Kidney (tissue), 13 donors: ENCODE measurements at regions not wholly inside any gene's neighbourhood (a gene's known extent, or its start where the extent isn't known, plus 50 kb on each side); places are given as distances from the start of the nearest gene placed in this dataset.
A peak's percentile ranks its signal among the peaks of the same experiment; 100 is the strongest.

ENCODE experiments used
- DNase-seq, 5 donors: peaks; one replicate each; pipeline ENCODE4 v3.0.0-alpha.2; 2013 to 2020
- FAIRE-seq: peaks from 2 replicates; lab custom pipeline; 2012; peaks lifted over from hg19 to GRCh38; lab: Jason Lieb, UNC
- H3K27ac ChIP-seq, 2 donors: one replicate each; pipeline ENCODE4 v1.7.0; 2013; ENCODE audit warnings: low read depth in 2 of 2, low read length in 2 of 2, inconsistent platforms in 1 of 2
- H3K27me3 ChIP-seq: one replicate; pipeline ENCODE4 v1.7.1; 2013; ENCODE audit warnings: low read length, inconsistent platforms; ENCODE audit not compliant: control insufficient read depth, insufficient read depth
- H3K36me3 ChIP-seq, 3 donors: one replicate each; pipeline versions ENCODE4 v1.7.0 to v1.7.1; 2013; ENCODE audit warnings: low read length in 3 of 3, control low read depth in 1 of 3, inconsistent platforms in 1 of 3; ENCODE audit not compliant: insufficient read depth in 3 of 3, control insufficient read depth in 2 of 3
- H3K4me1 ChIP-seq, 3 donors: one replicate each; pipeline versions ENCODE4 v1.7.0 to v1.7.1; 2013; ENCODE audit warnings: low read length in 3 of 3, inconsistent platforms in 1 of 3, low read depth in 1 of 3; ENCODE audit not compliant: control insufficient read depth in 2 of 3, insufficient read depth in 2 of 3
- H3K4me3 ChIP-seq, 3 donors: one replicate each; pipeline versions ENCODE4 v1.7.0 to v1.8.1; 2013; ENCODE audit warnings: low read length in 3 of 3, control low read depth in 1 of 3, inconsistent platforms in 1 of 3
- H3K9ac ChIP-seq, 3 donors: one replicate each; pipeline versions ENCODE4 v1.7.0 to v1.7.1; 2013; ENCODE audit warnings: low read length in 3 of 3, control low read depth in 1 of 3, inconsistent platforms in 1 of 3
- H3K9me3 ChIP-seq, 3 donors: one replicate each; pipeline versions ENCODE4 v1.7.0 to v1.7.1; 2013; ENCODE audit warnings: low read length in 3 of 3, control low read depth in 1 of 3, inconsistent platforms in 1 of 3; ENCODE audit not compliant: control insufficient read depth in 2 of 3, insufficient read depth in 1 of 3
- CTCF ChIP-seq: IDR thresholded peaks from 3 replicates; pipeline ENCODE4 v1.5.1; 2012; ENCODE audit warnings: mild to moderate bottlenecking, moderate library complexity, borderline replicate concordance; ENCODE audit not compliant: insufficient read depth; ENCODE audit errors: extremely low read depth
- intact Hi-C: fragments of 100-400 bp; cut with DNase I; formaldehyde crosslinking; loops from one replicate; pipeline ENCODE4 v1.11.1; 2022
- donor health status: control.
- donor health status: control.
- donor health status: control.
- donor health status: control.
- donor health status: control.
- donor health status: DM: yes; HTN: yes; CAD: no.
- donor health status: Normal renal cell carcinoma (clear cell type).

DNA sequence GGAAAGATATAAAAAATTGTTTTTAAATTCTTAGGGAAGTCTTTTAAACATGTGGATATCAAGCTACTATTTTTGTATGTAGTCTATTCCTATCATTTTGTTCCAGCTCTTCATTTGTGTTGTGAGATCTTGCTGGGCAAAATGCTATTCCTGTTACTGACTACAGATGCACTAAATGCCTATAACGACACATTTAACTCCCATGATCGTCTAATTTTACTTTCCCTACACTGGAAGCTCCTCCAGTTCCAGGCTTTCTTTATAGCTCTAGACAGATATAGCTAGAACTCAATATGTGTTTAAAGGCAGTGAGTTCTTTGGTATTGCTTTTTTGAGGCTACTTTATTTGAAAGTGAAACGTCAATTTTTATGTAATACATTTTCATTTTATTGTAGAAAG, 971.5 kb upstream of the CITED2 start:
- H3K9ac ChIP-seq, result no peak overlapping the region
- TF ChIP-seq CTCF, result no peak

GRCh38 chr6:140344142-140344913, 969.9 kb upstream of the CITED2 start:
- no peak for DNase-seq
- Histone ChIP-seq H3K9me3 (no peaks in the 10 kb centered on the region), H3K4me1 (no peaks in the 10 kb centered on the region), H3K36me3 (no peaks in the 10 kb centered on the region), H3K27me3 (no peaks in the 10 kb centered on the region), H3K9ac (no peak overlapping the region), H3K27ac (no peak overlapping the region), H3K4me3 (no peak overlapping the region)
- FAIRE-seq, result no peak
- intact Hi-C loops, result no loop called here
- TF ChIP-seq CTCF, result no peak

More for the DNA sequence above, 971.5 kb upstream of the CITED2 start:
- no peaks in the 10 kb centered on the region for H3K9me3 ChIP-seq
- H3K27ac ChIP-seq, result peak overlapping the region in 1 of 2 donors; percentile 57
- no peaks in the 10 kb centered on the region for H3K27me3 ChIP-seq
- no peaks in the 10 kb centered on the region for H3K36me3 ChIP-seq
- FAIRE-seq, result no peak
- intact Hi-C loops, result no loop called here
- no peaks in the 10 kb centered on the region for H3K4me1 ChIP-seq
- H3K4me3 ChIP-seq, result no peak overlapping the region
- DNase-seq, result no peak

DNA sequence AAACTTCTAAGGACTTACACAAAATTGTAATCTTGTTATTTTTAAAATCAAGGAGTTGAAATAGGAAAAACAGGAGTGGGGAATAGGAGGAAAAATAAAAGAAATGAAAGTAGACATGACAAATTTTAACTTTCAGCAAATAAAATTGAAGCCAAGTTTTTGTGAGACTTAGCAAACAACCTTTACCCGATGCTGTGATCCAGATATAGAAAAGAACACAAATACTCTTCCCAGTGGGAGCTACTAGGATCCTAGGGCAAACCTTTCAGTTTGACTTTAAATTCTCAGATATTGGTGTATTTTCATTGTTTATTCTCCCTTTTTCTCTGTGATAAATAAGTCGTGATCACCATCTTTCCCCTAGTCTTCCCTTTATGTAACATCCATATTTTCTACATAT, 968.7 kb upstream of the CITED2 start:
- no peak overlapping the region for H3K27ac ChIP-seq
- H3K9ac ChIP-seq, result no peak overlapping the region
- DNase-seq (no peak), FAIRE-seq (no peak)
- H3K4me1 ChIP-seq, result no peaks in the 10 kb centered on the region
- intact Hi-C loops, result no loop called here
- no peaks in the 10 kb centered on the region for H3K27me3 ChIP-seq
- H3K9me3 ChIP-seq, result no peaks in the 10 kb centered on the region
- H3K4me3 ChIP-seq, result no peak overlapping the region
- no peak for TF ChIP-seq CTCF
- no peaks in the 10 kb centered on the region for H3K36me3 ChIP-seq
